HG02870 (cell line): ENCODE measurements at regions not wholly inside any gene's neighbourhood (a gene's known extent, or its start where the extent isn't known, plus 50 kb on each side); places are given as distances from the start of the nearest gene placed in this dataset.
"Not testable (repeated sequence)": the region's sequence is repeated elsewhere in the genome, so short reads cannot be mapped to it uniquely, and the experiment has no call there.

ENCODE experiments used
- ATAC-seq: cut with Tn5 transposase; IDR thresholded peaks from one replicate; pipeline ENCODE4 v1.9.1; 2021; ENCODE audit warnings: mild to moderate bottlenecking, moderate library complexity; ENCODE audit not compliant: unreplicated experiment

DNA sequence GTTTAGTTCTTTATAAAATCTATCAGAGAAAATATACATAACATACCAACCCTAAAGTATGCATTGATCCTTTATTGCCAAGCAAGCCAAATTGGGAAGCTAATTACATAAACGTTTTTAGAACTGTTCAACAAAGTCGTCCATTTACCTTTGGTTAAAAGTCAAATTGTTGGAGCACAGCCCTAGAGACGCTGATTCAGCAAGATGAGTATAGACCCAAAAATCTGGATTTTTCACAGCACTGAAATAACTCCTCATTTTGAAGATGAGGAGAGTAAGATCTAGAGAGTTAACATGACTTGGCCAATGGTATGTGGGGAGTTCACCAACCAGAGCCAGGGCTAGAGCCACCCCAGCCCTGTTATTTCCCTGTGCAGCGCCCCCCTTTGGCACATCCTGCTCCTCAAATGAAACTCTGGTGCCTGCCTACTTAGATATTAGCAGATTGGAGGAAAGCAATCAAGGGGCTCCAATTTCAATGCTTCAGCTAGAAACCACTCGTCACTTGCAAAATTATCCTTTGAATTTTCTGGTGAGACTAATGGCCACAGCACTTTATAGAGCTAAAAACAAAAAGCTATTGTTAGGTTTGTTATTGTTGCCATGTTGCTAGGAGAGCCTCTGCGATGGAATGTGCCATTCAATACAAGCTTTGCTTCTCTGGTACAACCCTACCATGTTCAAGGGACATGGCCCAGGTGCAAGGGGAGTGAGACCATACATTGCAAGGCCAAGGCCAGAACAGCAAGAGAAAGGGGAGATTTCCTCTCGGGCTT, 132.6 kb upstream of the ZEB1 start:
- ATAC-seq, result no peak

- no peak for ATAC-seq
Measured at GRCh38 chr10:31187182-31187581, 131.8 kb upstream of the ZEB1 start.

DNA sequence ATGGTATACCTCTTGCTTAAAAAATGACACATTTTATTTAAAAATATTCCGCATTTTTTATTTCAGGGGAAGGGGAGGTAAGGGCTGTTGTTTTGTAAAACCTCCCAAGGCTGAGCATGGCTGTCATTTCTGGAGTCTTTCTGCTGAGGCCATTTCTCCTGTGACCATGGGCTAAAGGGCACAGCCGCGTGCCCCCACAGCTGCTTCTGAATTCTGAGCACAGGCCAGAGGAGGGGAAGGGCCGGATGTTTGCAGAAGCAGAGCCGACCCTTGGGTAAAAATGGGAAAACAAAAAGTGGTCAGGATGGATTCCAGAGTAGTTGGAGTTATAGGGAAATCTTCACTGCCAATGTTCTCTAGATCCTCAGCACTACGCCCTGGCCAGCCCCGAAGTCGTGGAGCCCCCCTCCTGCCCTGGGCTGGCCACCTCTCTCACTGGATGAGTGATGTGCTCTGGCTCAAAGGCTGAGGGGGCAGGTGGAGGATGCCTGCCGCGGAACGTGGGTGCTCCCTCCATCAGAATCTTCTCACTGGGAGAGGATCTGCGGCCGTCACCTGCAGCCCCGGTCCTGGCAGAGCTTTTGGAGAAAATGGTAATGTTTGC, 131.3 kb upstream of the ZEB1 start:
- no peak for ATAC-seq

- ATAC-seq, result no peak
Measured at GRCh38 chr10:31188792-31189406, 130.1 kb upstream of the ZEB1 start.

GRCh38 chr10:31190488-31190887, 128.5 kb upstream of the ZEB1 start:
- ATAC-seq, result no peak

- ATAC-seq, result no peak
Measured at GRCh38 chr10:31192475-31192874, 126.5 kb upstream of the ZEB1 start.

GRCh38 chr10:31194986-31195385, 124.0 kb upstream of the ZEB1 start:
- no peak for ATAC-seq

- ATAC-seq, result no peak
Measured at GRCh38 chr10:31197886-31198285, 121.1 kb upstream of the ZEB1 start.

GRCh38 chr10:31204090-31204489, 114.9 kb upstream of the ZEB1 start:
- no peak for ATAC-seq

DNA sequence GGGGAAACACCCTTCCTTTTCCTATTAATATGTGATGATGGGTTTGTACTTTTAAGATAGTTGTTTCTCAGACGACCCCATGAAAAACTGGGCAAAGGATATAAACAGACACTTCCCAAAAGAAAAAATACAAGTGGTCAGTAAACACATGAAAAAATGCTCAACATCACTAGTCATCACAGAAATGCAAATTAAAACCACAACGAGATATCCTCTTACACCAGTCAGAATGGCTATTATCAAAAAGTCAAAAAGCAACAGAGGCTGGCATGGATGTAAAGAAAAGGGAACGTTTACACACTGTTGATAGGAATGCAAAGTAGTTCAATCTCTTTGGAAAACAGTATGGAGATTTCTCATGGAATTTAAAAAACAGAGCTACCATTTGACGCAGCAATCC, 111.4 kb upstream of the ZEB1 start:
- no peak for ATAC-seq

- no peak for ATAC-seq
Measured at GRCh38 chr10:31209478-31209877, 109.5 kb upstream of the ZEB1 start.

DNA sequence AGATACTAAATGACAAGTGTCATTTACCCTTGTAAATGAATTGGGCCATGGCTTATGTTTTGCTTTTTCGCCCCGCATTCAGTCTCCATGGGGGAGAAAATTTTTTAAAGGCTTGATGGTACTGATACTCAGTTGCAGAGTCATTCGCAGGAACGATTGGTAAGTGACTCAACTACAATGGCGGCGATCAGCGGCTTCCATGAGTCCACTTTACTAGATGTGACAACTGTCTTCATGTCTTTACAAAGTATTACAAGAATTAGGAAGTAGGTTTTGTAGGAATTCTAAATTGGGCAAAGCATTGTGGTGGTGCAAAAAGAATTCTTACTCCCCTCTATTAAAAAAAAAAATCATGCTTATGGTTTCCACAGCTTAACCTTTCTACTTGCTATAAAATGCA, 108.8 kb upstream of the ZEB1 start:
- ATAC-seq, result no peak

GRCh38 chr10:31213959-31214358, 105.1 kb upstream of the ZEB1 start:
- no peak for ATAC-seq

GRCh38 chr10:31215052-31215451, 104.0 kb upstream of the ZEB1 start:
- no peak for ATAC-seq

- no peak for ATAC-seq
Measured at GRCh38 chr10:31219306-31219705, 99.7 kb upstream of the ZEB1 start.

GRCh38 chr10:31228780-31229179, 90.2 kb upstream of the ZEB1 start:
- ATAC-seq, result not testable (repeated sequence)

GRCh38 chr10:31239961-31240360, 79.1 kb upstream of the ZEB1 start:
- no peak for ATAC-seq

GRCh38 chr10:31242902-31243301, 76.1 kb upstream of the ZEB1 start:
- peak; percentile 80 for ATAC-seq

DNA sequence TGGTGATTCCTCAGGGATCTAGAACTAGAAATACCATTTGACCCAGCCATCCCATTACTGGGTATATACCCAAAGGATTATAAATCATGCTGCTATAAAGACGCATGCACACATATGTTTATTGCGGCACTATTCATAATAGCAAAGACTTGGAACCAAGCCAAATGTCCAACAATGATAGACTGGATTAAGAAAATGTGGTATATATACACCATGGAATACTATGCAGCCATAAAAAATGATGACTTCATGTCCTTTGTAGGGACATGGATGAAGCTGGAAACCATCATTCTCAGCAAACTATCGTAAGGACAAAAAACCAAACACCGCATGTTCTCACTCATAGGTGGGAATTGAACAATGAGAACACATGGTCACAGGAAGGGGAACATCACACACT, 67.9 kb upstream of the ZEB1 start:
- ATAC-seq, result not testable (repeated sequence)

DNA sequence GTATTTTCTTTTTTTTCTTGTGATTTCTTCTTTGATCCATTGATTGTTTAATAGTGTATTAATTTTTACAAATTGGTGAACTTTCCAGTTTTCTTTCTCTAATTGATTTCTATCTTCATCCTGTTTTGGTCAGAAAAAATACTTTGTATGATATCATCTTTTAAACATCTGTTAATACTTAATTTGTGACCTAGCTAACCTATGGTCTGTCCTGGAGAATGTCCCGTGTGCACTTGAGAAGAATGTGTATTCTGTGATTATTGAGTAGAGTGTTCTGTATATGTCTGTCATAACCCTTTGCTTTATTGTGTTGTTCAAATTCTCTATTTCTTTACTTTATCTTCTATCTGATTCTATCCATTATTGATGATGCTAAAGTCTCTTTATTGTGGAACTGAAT, 65.8 kb upstream of the ZEB1 start:
- no peak for ATAC-seq

DNA sequence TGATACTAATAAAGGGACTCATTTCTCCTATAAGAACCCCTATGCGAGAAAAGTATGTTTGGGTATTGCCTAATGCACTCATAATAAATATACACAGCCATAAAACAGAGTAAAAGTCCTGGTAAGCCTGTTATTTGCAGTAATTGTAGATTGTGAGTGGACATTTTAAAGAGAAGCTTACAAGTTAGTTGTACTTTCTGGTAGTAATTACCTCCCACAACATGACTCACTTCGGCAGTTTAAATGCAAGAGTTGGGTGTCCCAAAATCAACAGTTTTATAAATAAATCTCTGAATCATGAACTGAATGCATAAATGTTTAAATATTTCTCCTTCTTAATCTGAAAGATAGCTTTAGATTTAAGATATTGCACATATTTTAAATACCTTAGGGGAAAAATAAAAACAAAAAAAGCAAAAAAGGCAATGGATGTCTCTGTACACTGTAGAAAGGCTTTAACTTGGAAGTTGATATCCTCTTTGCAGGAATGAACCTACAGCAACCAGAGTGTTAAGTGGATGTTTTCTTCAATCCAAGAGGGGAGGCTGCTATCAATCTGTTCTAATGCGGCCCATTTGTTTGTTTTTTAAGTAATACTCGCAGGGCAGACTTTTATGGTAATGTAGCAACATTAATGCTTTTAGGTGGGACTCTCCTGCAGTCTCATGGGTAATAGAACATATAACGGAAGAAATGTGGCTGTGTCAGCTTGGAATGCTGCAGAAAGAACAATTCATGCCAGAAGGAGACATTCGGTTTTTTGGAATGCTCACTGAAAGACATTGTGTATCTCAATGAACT, 57.3 kb upstream of the ZEB1 start:
- no peak for ATAC-seq
